ENCODE measurements at regions not wholly inside any gene's neighbourhood (a gene's known extent, or its start where the extent isn't known, plus 50 kb on each side); places are given as distances from the start of the nearest gene placed in this dataset.

GRCh38 chr16:51242296-51242994 lies 91.4 kb upstream of the SALL1 start:
- H3K4me3 ChIP-seq (replicated peaks in 1 of 2; ENCODE audit: low read depth in 1 of 2, low read length in 2 of 2): no peak overlapping the region
- H3K4me1 ChIP-seq (ENCODE audit: control insufficient read depth in 1 of 2, insufficient read depth in 2 of 2, low read length in 2 of 2): no peaks in the 10 kb centered on the region
- H3K27me3 ChIP-seq (ENCODE audit: insufficient read depth, low read length): no peaks in the 10 kb centered on the region
- ChIA-PET POLR2A (no interaction called here), RAD21 (ENCODE audit: low non-redundant PET in 1 of 2, low total read pairs in 2 of 2, uncharacterized antibody in 2 of 2, unreplicated experiment in 2 of 2) (no interaction called here), CTCF (no interaction called here)
- no peaks in the 10 kb centered on the region for H3K36me3 ChIP-seq (ENCODE audit: control insufficient read depth in 1 of 2, insufficient read depth in 2 of 2, low read length in 2 of 2)
- H3K27ac ChIP-seq (ENCODE audit: low read depth, low read length): no peak overlapping the region
- peaks cover 0 to 4% of the 10 kb centered on the region in 2 experiments; a peak in 1 of 4 replicates for H3K9me3 ChIP-seq (ENCODE audit: control insufficient read depth in 1 of 2, insufficient read depth in 1 of 2, low read depth in 1 of 2, low read length in 2 of 2)
- TF ChIP-seq RAD21 (IDR thresholded peaks at IDR 0.05; ENCODE audit: low read depth) (no peak), JUND (IDR thresholded peaks at IDR 0.05) (no peak), ATF3 (IDR thresholded peaks at IDR 0.05) (no peak), SP1 (IDR thresholded peaks at IDR 0.05; ENCODE audit: low read depth) (no peak)
- no peak overlapping the region for H3K4me2 ChIP-seq (ENCODE audit: low read length)
- no peaks in the 10 kb centered on the region for H4K20me1 ChIP-seq (ENCODE audit: insufficient read depth)
- intact Hi-C loops (cut with micrococcal nuclease): no loop called here
- no peak overlapping the region for H3K9ac ChIP-seq (ENCODE audit: low read length)
- no TSS peak for BruUV-seq (replicated peaks)
- ATAC-seq: no peak
- no peak overlapping the region for H2AFZ ChIP-seq (ENCODE audit: low read depth, low read length, poor library complexity, severe bottlenecking)
- H3K79me2 ChIP-seq (ENCODE audit: insufficient read depth, low read length): no peaks in the 10 kb centered on the region
- no peak for DNase-seq (ENCODE audit: low read depth, low spot score)
- H3K9me2 ChIP-seq (ENCODE audit: insufficient read depth): no peaks in the 10 kb centered on the region

- H4K20me1 ChIP-seq (ENCODE audit: insufficient read depth): no peaks in the 10 kb centered on the region
- no peak overlapping the region for H2AFZ ChIP-seq (ENCODE audit: low read depth, low read length, poor library complexity, severe bottlenecking)
- intact Hi-C loops (cut with micrococcal nuclease): no loop called here
- no peaks in the 10 kb centered on the region for H3K79me2 ChIP-seq (ENCODE audit: insufficient read depth, low read length)
- peaks cover 0 to 4% of the 10 kb centered on the region in 2 experiments; a peak in 1 of 4 replicates for H3K9me3 ChIP-seq (ENCODE audit: control insufficient read depth in 1 of 2, insufficient read depth in 1 of 2, low read depth in 1 of 2, low read length in 2 of 2)
- no peaks in the 10 kb centered on the region for H3K36me3 ChIP-seq (ENCODE audit: control insufficient read depth in 1 of 2, insufficient read depth in 2 of 2, low read length in 2 of 2)
- no peaks in the 10 kb centered on the region for H3K4me1 ChIP-seq (ENCODE audit: control insufficient read depth in 1 of 2, insufficient read depth in 2 of 2, low read length in 2 of 2)
- ChIA-PET RAD21 (ENCODE audit: low non-redundant PET in 1 of 2, low total read pairs in 2 of 2, uncharacterized antibody in 2 of 2, unreplicated experiment in 2 of 2) (no interaction called here), POLR2A (no interaction called here), CTCF (no interaction called here)
- no peak for ATAC-seq
- no peaks in the 10 kb centered on the region for H3K27me3 ChIP-seq (ENCODE audit: insufficient read depth, low read length)
- no peak for DNase-seq (ENCODE audit: low read depth, low spot score)
- no peaks in the 10 kb centered on the region for H3K9me2 ChIP-seq (ENCODE audit: insufficient read depth)
- H3K4me3 ChIP-seq (replicated peaks in 1 of 2; ENCODE audit: low read depth in 1 of 2, low read length in 2 of 2): no peak overlapping the region
- BruUV-seq (replicated peaks): no TSS peak
- no peak overlapping the region for H3K4me2 ChIP-seq (ENCODE audit: low read length)
- no peak overlapping the region for H3K9ac ChIP-seq (ENCODE audit: low read length)
- H3K27ac ChIP-seq (ENCODE audit: low read depth, low read length): no peak overlapping the region
- no peak for TF ChIP-seq POLR2AphosphoS5 (IDR thresholded peaks at IDR 0.05; ENCODE audit: low read depth, low read length)
- no peak for TF ChIP-seq TCF7L2 (IDR thresholded peaks at IDR 0.05; ENCODE audit: borderline replicate concordance, extremely low read depth, insufficient read depth, insufficient read length)
- no peak for TF ChIP-seq RAD21 (IDR thresholded peaks at IDR 0.05; ENCODE audit: low read depth)
- no peak for TF ChIP-seq ELF1 (IDR thresholded peaks at IDR 0.05; ENCODE audit: borderline replicate concordance, low read depth)
- no peak for TF ChIP-seq JUND (IDR thresholded peaks at IDR 0.05)
- TF ChIP-seq ZBTB33 (IDR thresholded peaks at IDR 0.05; ENCODE audit: extremely low read depth, insufficient replicate concordance, low read length): no peak
- no peak for TF ChIP-seq SRF (IDR thresholded peaks at IDR 0.05; ENCODE audit: low read depth)
- no peak for TF ChIP-seq SIN3A (IDR thresholded peaks at IDR 0.05; ENCODE audit: low read depth)
- TF ChIP-seq CTCF (IDR thresholded peaks at IDR 0.05 in 2 of 3, conservative IDR thresholded peaks at IDR 0.05 in 1 of 3; ENCODE audit: borderline replicate concordance in 1 of 3, insufficient read depth in 1 of 3, low read depth in 2 of 3, low read length in 2 of 3): no peak
- TF ChIP-seq ATF3 (IDR thresholded peaks at IDR 0.05): no peak
- no peak for TF ChIP-seq ZNF274 (IDR thresholded peaks at IDR 0.05; ENCODE audit: low read depth, low read length)
- TF ChIP-seq CEBPB (IDR thresholded peaks at IDR 0.05; ENCODE audit: low read depth): no peak
- no peak for TF ChIP-seq EZH2 (IDR thresholded peaks at IDR 0.05)
- TF ChIP-seq YY1 (IDR thresholded peaks at IDR 0.05; ENCODE audit: extremely low read depth, insufficient replicate concordance, low read depth, low read length): no peak
- TF ChIP-seq CBX3 (IDR thresholded peaks at IDR 0.05; ENCODE audit: low read depth): no peak
- no peak for TF ChIP-seq SP1 (IDR thresholded peaks at IDR 0.05; ENCODE audit: low read depth)
Observed at GRCh38 chr16:51239196-51239595, 88.1 kb upstream of the SALL1 start.
